H1 (cell line): ENCODE measurements at regions not wholly inside any gene's neighbourhood (a gene's known extent, or its start where the extent isn't known, plus 50 kb on each side); places are given as distances from the start of the nearest gene placed in this dataset.

Experiments used
- EZH2 ChIP-seq: fragments of 200-600 bp; sonication (generic); IDR thresholded peaks from 2 replicates; pipeline ENCODE4 v1.7.1; 2012; ENCODE audit warnings: low read depth, mild to moderate bottlenecking, moderate library complexity, low read length, inconsistent platforms; ENCODE audit not compliant: severe bottlenecking
- GABPA ChIP-seq: IDR thresholded peaks from 2 replicates; pipeline ENCODE4 v1.6.1; 2011; ENCODE audit warnings: mild to moderate bottlenecking, low read length, moderate library complexity, borderline replicate concordance; ENCODE audit not compliant: insufficient read depth
- KDM1A ChIP-seq: fragments of 200-600, 300-600 bp; sonication (generic); IDR thresholded peaks from 2 replicates; pipeline ENCODE4 v1.7.1; 2016; ENCODE audit warnings: mild to moderate bottlenecking, low read length, borderline replicate concordance
- POLR2A ChIP-seq, 2 experiments: IDR thresholded peaks; 1 replicate in 1 of 2; 2 replicates in 1 of 2; pipeline ENCODE4 v1.6.1; 2011; ENCODE audit warnings: low read depth in 2 of 2, low read length in 2 of 2, mild to moderate bottlenecking in 2 of 2; ENCODE audit errors: control extremely low read depth in 1 of 2
- POLR2AphosphoS5 ChIP-seq: IDR thresholded peaks from 2 replicates; pipeline ENCODE4 v1.6.1; 2011; ENCODE audit warnings: low read depth, low read length
- ZNF274 ChIP-seq: IDR thresholded peaks from 2 replicates; pipeline ENCODE4 v1.7.0; 2012; ENCODE audit warnings: low read length, borderline replicate concordance; ENCODE audit errors: extremely low read depth
- TF ChIP-seq, protein P1 (sequence below), 3 experiments: IDR thresholded peaks; 1 replicate in 2 of 3; 2 replicates in 1 of 3; pipeline versions ENCODE4 v1.5.1 to v1.6.1; 2011; ENCODE audit warnings: low read length in 3 of 3, mild to moderate bottlenecking in 3 of 3, inconsistent platforms in 2 of 3, low read depth in 1 of 3, moderate library complexity in 1 of 3; ENCODE audit not compliant: insufficient read depth in 1 of 3; ENCODE audit errors: control extremely low read depth in 1 of 3

DNA sequence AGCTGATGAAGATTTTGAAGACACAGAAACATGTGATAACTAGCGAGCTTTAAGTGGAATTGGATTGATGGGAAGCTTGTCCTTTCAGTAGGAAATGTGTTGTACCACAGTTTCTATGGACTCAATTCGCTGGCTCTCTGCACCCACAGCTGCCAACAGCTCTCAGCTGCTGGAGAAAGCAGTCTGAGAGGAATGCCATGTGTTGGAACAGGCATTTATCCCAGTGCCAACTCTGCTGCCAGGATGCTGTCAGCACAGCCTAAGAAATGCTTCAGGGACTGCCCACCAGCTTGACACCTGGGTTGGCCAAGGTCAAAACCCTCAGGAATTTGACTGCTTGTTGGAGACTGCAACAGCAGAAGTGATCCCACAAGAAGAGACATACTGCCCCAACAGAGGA lies 193.0 kb upstream of the THSD7B start:
- no peak for TF ChIP-seq POLR2A (IDR thresholded peaks at IDR 0.05; ENCODE audit: control extremely low read depth in 1 of 2, low read depth in 2 of 2, low read length in 2 of 2)
- no peak for TF ChIP-seq POLR2AphosphoS5
- no peak for TF ChIP-seq GABPA
- TF ChIP-seq, protein P1, sequence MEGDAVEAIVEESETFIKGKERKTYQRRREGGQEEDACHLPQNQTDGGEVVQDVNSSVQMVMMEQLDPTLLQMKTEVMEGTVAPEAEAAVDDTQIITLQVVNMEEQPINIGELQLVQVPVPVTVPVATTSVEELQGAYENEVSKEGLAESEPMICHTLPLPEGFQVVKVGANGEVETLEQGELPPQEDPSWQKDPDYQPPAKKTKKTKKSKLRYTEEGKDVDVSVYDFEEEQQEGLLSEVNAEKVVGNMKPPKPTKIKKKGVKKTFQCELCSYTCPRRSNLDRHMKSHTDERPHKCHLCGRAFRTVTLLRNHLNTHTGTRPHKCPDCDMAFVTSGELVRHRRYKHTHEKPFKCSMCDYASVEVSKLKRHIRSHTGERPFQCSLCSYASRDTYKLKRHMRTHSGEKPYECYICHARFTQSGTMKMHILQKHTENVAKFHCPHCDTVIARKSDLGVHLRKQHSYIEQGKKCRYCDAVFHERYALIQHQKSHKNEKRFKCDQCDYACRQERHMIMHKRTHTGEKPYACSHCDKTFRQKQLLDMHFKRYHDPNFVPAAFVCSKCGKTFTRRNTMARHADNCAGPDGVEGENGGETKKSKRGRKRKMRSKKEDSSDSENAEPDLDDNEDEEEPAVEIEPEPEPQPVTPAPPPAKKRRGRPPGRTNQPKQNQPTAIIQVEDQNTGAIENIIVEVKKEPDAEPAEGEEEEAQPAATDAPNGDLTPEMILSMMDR (IDR thresholded peaks at IDR 0.05; ENCODE audit: control extremely low read depth in 1 of 3, insufficient read depth in 1 of 3, low read depth in 1 of 3, low read length in 3 of 3): no peak
- TF ChIP-seq KDM1A: no peak
- no peak for TF ChIP-seq ZNF274
- no peak for TF ChIP-seq EZH2
